ENCODE measurements at regions not wholly inside any gene's neighbourhood (a gene's known extent, or its start where the extent isn't known, plus 50 kb on each side); places are given as distances from the start of the nearest gene placed in this dataset.

DNA sequence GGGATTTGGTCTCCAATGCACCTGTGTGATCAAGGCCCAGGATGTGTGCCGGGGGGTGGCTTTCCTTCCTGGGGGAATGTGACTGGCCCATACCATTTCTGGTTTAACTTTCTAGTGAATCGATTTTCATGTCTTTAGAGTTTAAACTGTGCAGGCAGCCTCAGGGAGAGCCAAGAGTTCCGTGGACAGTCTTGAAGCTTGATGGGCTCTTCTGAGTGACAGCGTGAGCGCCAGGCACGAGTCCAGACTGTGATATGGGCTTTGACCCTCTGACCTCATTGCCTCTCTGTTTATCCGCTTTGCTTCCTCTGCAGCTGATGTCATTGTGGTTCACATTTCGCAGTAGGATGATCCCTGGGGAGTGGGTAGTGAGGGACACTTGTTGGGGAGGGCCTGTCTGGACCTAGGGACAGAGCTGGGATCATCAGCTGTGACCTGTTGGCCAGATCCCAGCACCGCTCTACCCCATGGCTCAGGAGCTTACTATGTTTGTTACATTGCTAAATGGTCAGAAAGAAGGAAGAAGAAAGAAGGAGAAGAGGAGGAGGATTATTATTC is 80.6 kb upstream of the CLDN5 start (continued):
- TF ChIP-seq HES1 (IDR thresholded peaks at IDR 0.05; ENCODE audit: low read depth), result peak; percentile 95
- TF ChIP-seq CEBPG (CRISPR knock-in tag; IDR thresholded peaks at IDR 0.05), result peak; percentile 59
- TF ChIP-seq CEBPG (tag; conservative IDR thresholded peaks at IDR 0.05 in 1 of 2, IDR thresholded peaks at IDR 0.05 in 1 of 2), result peak in 1 of 2 experiments; percentile 33; a peak in 1 of 4 replicates
- peak; percentile 83; the same call in 1 of the 2 replicates for TF ChIP-seq CTBP1 (IDR thresholded peaks at IDR 0.05; ENCODE audit: borderline replicate concordance)
- peak; percentile 85 for TF ChIP-seq MEIS2 (IDR thresholded peaks at IDR 0.05; ENCODE audit: partially characterized antibody)
- no peak for TF ChIP-seq ID3 (CRISPR knock-in tag; IDR thresholded peaks at IDR 0.05)
- 0 out of 2 replicates have a peak, but pooled peaks have one; percentile 43 for TF ChIP-seq ID3 (tag; IDR thresholded peaks at IDR 0.05)
- TF ChIP-seq BHLHE40 (IDR thresholded peaks at IDR 0.05; ENCODE audit: low read length), result peak; percentile 97
- TF ChIP-seq MTA1 (IDR thresholded peaks at IDR 0.05; ENCODE audit: borderline replicate concordance), result peak; percentile 33; the same call in 1 of the 2 replicates
- no peak for TF ChIP-seq ATF1 (CRISPR knock-in tag; IDR thresholded peaks at IDR 0.05)
- peak; percentile 82 for TF ChIP-seq ATF1 (tag; IDR thresholded peaks at IDR 0.05)
- TF ChIP-seq, protein P1, sequence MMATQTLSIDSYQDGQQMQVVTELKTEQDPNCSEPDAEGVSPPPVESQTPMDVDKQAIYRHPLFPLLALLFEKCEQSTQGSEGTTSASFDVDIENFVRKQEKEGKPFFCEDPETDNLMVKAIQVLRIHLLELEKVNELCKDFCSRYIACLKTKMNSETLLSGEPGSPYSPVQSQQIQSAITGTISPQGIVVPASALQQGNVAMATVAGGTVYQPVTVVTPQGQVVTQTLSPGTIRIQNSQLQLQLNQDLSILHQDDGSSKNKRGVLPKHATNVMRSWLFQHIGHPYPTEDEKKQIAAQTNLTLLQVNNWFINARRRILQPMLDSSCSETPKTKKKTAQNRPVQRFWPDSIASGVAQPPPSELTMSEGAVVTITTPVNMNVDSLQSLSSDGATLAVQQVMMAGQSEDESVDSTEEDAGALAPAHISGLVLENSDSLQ (IDR thresholded peaks at IDR 0.05), result peak; percentile 97
- TF ChIP-seq CREM (IDR thresholded peaks at IDR 0.05; ENCODE audit: low read depth), result peak; percentile 91
- no peak for TF ChIP-seq JUNB (CRISPR knock-in tag; conservative IDR thresholded peaks at IDR 0.05)
- peak; percentile 95 for TF ChIP-seq ATF7 (IDR thresholded peaks at IDR 0.05)
- TF ChIP-seq, protein P2, sequence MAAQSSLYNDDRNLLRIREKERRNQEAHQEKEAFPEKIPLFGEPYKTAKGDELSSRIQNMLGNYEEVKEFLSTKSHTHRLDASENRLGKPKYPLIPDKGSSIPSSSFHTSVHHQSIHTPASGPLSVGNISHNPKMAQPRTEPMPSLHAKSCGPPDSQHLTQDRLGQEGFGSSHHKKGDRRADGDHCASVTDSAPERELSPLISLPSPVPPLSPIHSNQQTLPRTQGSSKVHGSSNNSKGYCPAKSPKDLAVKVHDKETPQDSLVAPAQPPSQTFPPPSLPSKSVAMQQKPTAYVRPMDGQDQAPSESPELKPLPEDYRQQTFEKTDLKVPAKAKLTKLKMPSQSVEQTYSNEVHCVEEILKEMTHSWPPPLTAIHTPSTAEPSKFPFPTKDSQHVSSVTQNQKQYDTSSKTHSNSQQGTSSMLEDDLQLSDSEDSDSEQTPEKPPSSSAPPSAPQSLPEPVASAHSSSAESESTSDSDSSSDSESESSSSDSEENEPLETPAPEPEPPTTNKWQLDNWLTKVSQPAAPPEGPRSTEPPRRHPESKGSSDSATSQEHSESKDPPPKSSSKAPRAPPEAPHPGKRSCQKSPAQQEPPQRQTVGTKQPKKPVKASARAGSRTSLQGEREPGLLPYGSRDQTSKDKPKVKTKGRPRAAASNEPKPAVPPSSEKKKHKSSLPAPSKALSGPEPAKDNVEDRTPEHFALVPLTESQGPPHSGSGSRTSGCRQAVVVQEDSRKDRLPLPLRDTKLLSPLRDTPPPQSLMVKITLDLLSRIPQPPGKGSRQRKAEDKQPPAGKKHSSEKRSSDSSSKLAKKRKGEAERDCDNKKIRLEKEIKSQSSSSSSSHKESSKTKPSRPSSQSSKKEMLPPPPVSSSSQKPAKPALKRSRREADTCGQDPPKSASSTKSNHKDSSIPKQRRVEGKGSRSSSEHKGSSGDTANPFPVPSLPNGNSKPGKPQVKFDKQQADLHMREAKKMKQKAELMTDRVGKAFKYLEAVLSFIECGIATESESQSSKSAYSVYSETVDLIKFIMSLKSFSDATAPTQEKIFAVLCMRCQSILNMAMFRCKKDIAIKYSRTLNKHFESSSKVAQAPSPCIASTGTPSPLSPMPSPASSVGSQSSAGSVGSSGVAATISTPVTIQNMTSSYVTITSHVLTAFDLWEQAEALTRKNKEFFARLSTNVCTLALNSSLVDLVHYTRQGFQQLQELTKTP (IDR thresholded peaks at IDR 0.05; ENCODE audit: low read depth in 1 of 2, partially characterized antibody in 2 of 2), result peak in 1 of 2 experiments; percentile 74
- TF ChIP-seq TEAD4 (IDR thresholded peaks at IDR 0.05; ENCODE audit: low read length), result peak; percentile 25; the same call in 1 of the 2 replicates
- 0 out of 2 replicates have a peak, but pooled peaks have one; percentile 15 for TF ChIP-seq TEAD4 (CRISPR knock-in tag; IDR thresholded peaks at IDR 0.05; ENCODE audit: borderline replicate concordance)
- peak; percentile 66; the same call in 1 of the 2 replicates for TF ChIP-seq FOXP1 (CRISPR knock-in tag; IDR thresholded peaks at IDR 0.05)
- peak; percentile 49; the same call in 1 of the 2 replicates for TF ChIP-seq CREB1 (IDR thresholded peaks at IDR 0.05)
- peak; percentile 84 for TF ChIP-seq CREB1 (CRISPR knock-in tag; IDR thresholded peaks at IDR 0.05)
- peak; percentile 73 for TF ChIP-seq ETV1 (tag; conservative IDR thresholded peaks at IDR 0.05; ENCODE audit: low read depth)
- TF ChIP-seq NR2C2 (CRISPR knock-in tag; IDR thresholded peaks at IDR 0.05), result peak; percentile 5
- TF ChIP-seq NR2C2 (tag; IDR thresholded peaks at IDR 0.05), result peak; percentile 93
